ENCODE measurements at regions not wholly inside any gene's neighbourhood (a gene's known extent, or its start where the extent isn't known, plus 50 kb on each side); places are given as distances from the start of the nearest gene placed in this dataset.

GRCh38 chr7:36098096-36098495, 55.0 kb upstream of the EEPD1 start:
- BruUV-seq (replicated peaks) = no TSS peak
- in situ Hi-C loops (cut with MboI) = no loop called here
- H4K20me1 ChIP-seq (replicated peaks; ENCODE audit: control insufficient read depth, insufficient read depth, low read length) = no peaks in the 10 kb centered on the region
- TF ChIP-seq HNRNPH1 (optimal IDR thresholded peaks at IDR 0.05; ENCODE audit: low read depth, low read length) (no peak), DMBX1 (CRISPR knock-in tag; IDR thresholded peaks at IDR 0.05; ENCODE audit: borderline replicate concordance) (no peak), ZBTB8A (IDR thresholded peaks at IDR 0.05; ENCODE audit: partially characterized antibody) (no peak), ZNF511 (CRISPR knock-in tag; IDR thresholded peaks at IDR 0.05) (no peak), BDP1 (IDR thresholded peaks at IDR 0.05; ENCODE audit: insufficient read depth, insufficient read length) (no peak), ZNF583 (CRISPR knock-in tag; IDR thresholded peaks at IDR 0.05) (no peak)
- TF ChIP-seq, protein P1, sequence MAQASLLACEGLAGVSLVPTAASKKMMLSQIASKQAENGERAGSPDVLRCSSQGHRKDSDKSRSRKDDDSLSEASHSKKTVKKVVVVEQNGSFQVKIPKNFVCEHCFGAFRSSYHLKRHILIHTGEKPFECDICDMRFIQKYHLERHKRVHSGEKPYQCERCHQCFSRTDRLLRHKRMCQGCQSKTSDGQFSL (CRISPR knock-in tag; IDR thresholded peaks at IDR 0.05) = no peak
- TF ChIP-seq, protein P1 (tag; IDR thresholded peaks at IDR 0.05) = no peak
- POLR2A ChIA-PET = no interaction called here
- CTCF ChIA-PET (ENCODE audit: low intra/inter-chr PET ratio) = no interaction called here
- H3K9ac ChIP-seq (ENCODE audit: insufficient read depth in 1 of 2, low read depth in 2 of 2, low read length in 2 of 2) = no peak overlapping the region
- no peaks in the 10 kb centered on the region for H3K9me3 ChIP-seq (replicated peaks; ENCODE audit: control insufficient read depth, insufficient read depth, low read depth, low read length)
- FAIRE-seq (no peak), ATAC-seq (no peak), DNase-seq (ENCODE audit: extremely low read depth in 1 of 4, low spot score in 3 of 4) (no peak)
- no peaks in the 10 kb centered on the region for H3K79me2 ChIP-seq (ENCODE audit: control insufficient read depth, insufficient read depth, low read length)
- no peak overlapping the region for H3K27ac ChIP-seq (ENCODE audit: extremely low read depth, low read depth, low read length)
- H3K9me1 ChIP-seq (ENCODE audit: control insufficient read depth, insufficient read depth, low read length) = no peaks in the 10 kb centered on the region
- H3K4me1 ChIP-seq (replicated peaks in 1 of 2; ENCODE audit: control insufficient read depth in 2 of 2, insufficient read depth in 2 of 2, low read length in 2 of 2) = peaks cover 0 to under 1% of the 10 kb centered on the region in 2 experiments; a peak in 1 of 5 replicates
- no peak overlapping the region for H2AFZ ChIP-seq (ENCODE audit: low read depth, low read length)
- intact Hi-C loops (cut with micrococcal nuclease) = no loop called here
- H3K4me2 ChIP-seq (ENCODE audit: insufficient read depth, low read length) = no peak overlapping the region
- H3K27me3 ChIP-seq (ENCODE audit: control insufficient read depth in 2 of 2, insufficient read depth in 2 of 2, low read length in 2 of 2) = peaks cover 0 to 9% of the 10 kb centered on the region in 2 experiments; a peak in 1 of 5 replicates
- no peak overlapping the region for H3K4me3 ChIP-seq
- H3K36me3 ChIP-seq (ENCODE audit: control insufficient read depth, insufficient read depth, low read length) = no peaks in the 10 kb centered on the region
